Endothelial cell of umbilical vein (primary cell): ENCODE measurements at regions not wholly inside any gene's neighbourhood (a gene's known extent, or its start where the extent isn't known, plus 50 kb on each side); places are given as distances from the start of the nearest gene placed in this dataset.

ENCODE experiments used
- BruUV-seq: library from RNA; stranded (reverse); fragments of 400-500 nt; replicated peaks from 2 replicates; lab custom pipeline; 2021; lab: Mats Ljungman, UMichigan
- CTCF ChIA-PET: fragments of 300-600, 350-600 bp; sonication (Branson Sonifier 250); formaldehyde crosslinking; loops from one replicate; lab custom pipeline; 2021; ENCODE audit warnings: antibody characterized with exemption, inconsistent platforms; lab: Charles Lee
- POLR2A ChIA-PET: fragments of 300-600, 350-600 bp; sonication (Branson Sonifier 250); formaldehyde crosslinking; loops from one replicate; lab custom pipeline; 2021; ENCODE audit warnings: antibody characterized with exemption, inconsistent platforms; lab: Charles Lee
- DNase-seq: peaks from one replicate; pipeline ENCODE4 v3.0.0-alpha.2; 2011; ENCODE audit warnings: low read depth, low spot score
- FAIRE-seq: peaks from 2 replicates; lab custom pipeline; 2011; peaks lifted over from hg19 to GRCh38; lab: Jason Lieb, UNC
- H2AFZ ChIP-seq: 2 replicates; pipeline ENCODE4 v1.6.0; 2012; ENCODE audit warnings: low read depth, low read length, control low read depth, inconsistent platforms
- H3K27ac ChIP-seq: 2 replicates; pipeline ENCODE4 v1.5.1; 2011; ENCODE audit warnings: low read depth, mild to moderate bottlenecking, control low read depth, low read length, moderate library complexity; ENCODE audit not compliant: insufficient read depth
- H3K27me3 ChIP-seq, 2 experiments: 2 replicates each; pipeline versions ENCODE4 v1.6.0 to v1.6.1; 2011; ENCODE audit warnings: low read length in 2 of 2, mixed read lengths in 1 of 2; ENCODE audit not compliant: control insufficient read depth in 2 of 2, insufficient read depth in 2 of 2
- H3K36me3 ChIP-seq, 2 experiments: 2 replicates in 1 of 2; 3 replicates in 1 of 2; pipeline ENCODE4 v1.5.1; 2011; ENCODE audit warnings: low read length in 2 of 2, mild to moderate bottlenecking in 1 of 2, moderate library complexity in 1 of 2; ENCODE audit not compliant: control insufficient read depth in 2 of 2, insufficient read depth in 2 of 2; ENCODE audit errors: extremely low read depth in 1 of 2
- H3K4me1 ChIP-seq: 3 replicates; pipeline ENCODE4 v1.5.1; 2011; ENCODE audit warnings: mild to moderate bottlenecking, low read length; ENCODE audit not compliant: control insufficient read depth, insufficient read depth; ENCODE audit errors: extremely low read depth
- H3K4me2 ChIP-seq: 2 replicates; pipeline ENCODE4 v1.6.1; 2011; ENCODE audit warnings: low read length, control low read depth, mixed read lengths; ENCODE audit not compliant: insufficient read depth
- H3K4me3 ChIP-seq, 3 experiments: fragments of 200-600 bp in 1 of 3; sonication (generic), shearing (Covaris generic) in 1 of 3; replicated peaks in 1 of 3; 2 replicates each; pipeline ENCODE4 v1.5.1; 2011 to 2016; ENCODE audit warnings: control low read depth in 3 of 3, low read length in 3 of 3, mild to moderate bottlenecking in 2 of 3, inconsistent platforms in 1 of 3, low read depth in 1 of 3, moderate library complexity in 1 of 3; ENCODE audit not compliant: insufficient read depth in 1 of 3
- H3K79me2 ChIP-seq: 2 replicates; pipeline ENCODE4 v1.6.0; 2012; ENCODE audit warnings: low read length, inconsistent platforms; ENCODE audit not compliant: control insufficient read depth, insufficient read depth
- H3K9ac ChIP-seq: replicated peaks from 2 replicates; pipeline ENCODE3; 2011; ENCODE audit warnings: low read length, control low read depth; ENCODE audit not compliant: insufficient read depth; ENCODE audit errors: extremely low read depth
- H3K9me1 ChIP-seq: replicated peaks from 3 replicates; pipeline ENCODE4 v1.6.0; 2011; ENCODE audit warnings: mild to moderate bottlenecking, low read length; ENCODE audit not compliant: control insufficient read depth, insufficient read depth; ENCODE audit errors: extremely low read depth
- H3K9me3 ChIP-seq: replicated peaks from 2 replicates; pipeline ENCODE4 v1.5.1; 2012; ENCODE audit warnings: low read length, inconsistent platforms; ENCODE audit not compliant: control insufficient read depth, insufficient read depth
- H4K20me1 ChIP-seq: replicated peaks from 2 replicates; pipeline ENCODE3; 2011; ENCODE audit warnings: mild to moderate bottlenecking, low read length; ENCODE audit not compliant: control insufficient read depth, insufficient read depth; ENCODE audit errors: extremely low read depth
- EZH2 ChIP-seq: IDR thresholded peaks from 2 replicates; pipeline ENCODE4 v1.6.1; 2012; ENCODE audit warnings: borderline replicate concordance, low read depth, mild to moderate bottlenecking, moderate library complexity, low read length, inconsistent platforms; ENCODE audit not compliant: severe bottlenecking
- FOS ChIP-seq: IDR thresholded peaks from 2 replicates; pipeline ENCODE4 v1.6.1; 2011; ENCODE audit warnings: mild to moderate bottlenecking, low read length, moderate library complexity, borderline replicate concordance; ENCODE audit not compliant: insufficient read depth
- GATA2 ChIP-seq: IDR thresholded peaks from 2 replicates; pipeline ENCODE4 v1.7.0; 2011; ENCODE audit warnings: low read depth, mild to moderate bottlenecking, moderate library complexity, mixed read lengths, low read length; ENCODE audit not compliant: insufficient read length, insufficient read depth
- JUN ChIP-seq: IDR thresholded peaks from 2 replicates; pipeline ENCODE4 v1.6.1; 2011; ENCODE audit warnings: borderline replicate concordance, low read depth; ENCODE audit not compliant: insufficient read length, insufficient read depth
- MYC ChIP-seq: IDR thresholded peaks from one replicate; pipeline ENCODE4 v1.6.1; 2011; ENCODE audit warnings: mild to moderate bottlenecking, low read depth, low read length
- POLR2A ChIP-seq: IDR thresholded peaks from 2 replicates; pipeline ENCODE4 v1.6.1; 2012; ENCODE audit warnings: low read depth, mild to moderate bottlenecking, control low read depth, low read length
- POLR2AphosphoS5 ChIP-seq: IDR thresholded peaks from 2 replicates; pipeline ENCODE4 v1.6.1; 2012; ENCODE audit warnings: low read depth, mild to moderate bottlenecking, control low read depth, low read length, moderate library complexity; ENCODE audit not compliant: insufficient read depth
- dilution Hi-C: fragments of 300-500 bp; cut with MboI; formaldehyde crosslinking; loops from one replicate; pipeline ENCODE4 v1.15.0; 2019; ENCODE audit warnings: low sequenced_read_pairs; ENCODE audit not compliant: extremely low pct_ligation_motif_present
- intact Hi-C: fragments of 100-400 bp; cut with micrococcal nuclease; formaldehyde crosslinking; loops from one replicate; pipeline ENCODE4 v1.10.0; 2022
- TF ChIP-seq, protein P1 (sequence below): IDR thresholded peaks from 2 replicates; pipeline ENCODE4 v1.6.1; 2011; ENCODE audit not compliant: insufficient read depth, insufficient read length
- TF ChIP-seq, protein P2 (sequence below), 2 donors: IDR thresholded peaks; 1 replicate in 1 of 2; 2 replicates in 1 of 2; pipeline ENCODE4 v1.5.1; 2011; ENCODE audit warnings: low read length in 2 of 2, mild to moderate bottlenecking in 2 of 2, moderate library complexity in 2 of 2, control low read depth in 1 of 2, inconsistent platforms in 1 of 2, low read depth in 1 of 2; ENCODE audit not compliant: insufficient read depth in 1 of 2; ENCODE audit errors: extremely low read depth in 1 of 2

DNA sequence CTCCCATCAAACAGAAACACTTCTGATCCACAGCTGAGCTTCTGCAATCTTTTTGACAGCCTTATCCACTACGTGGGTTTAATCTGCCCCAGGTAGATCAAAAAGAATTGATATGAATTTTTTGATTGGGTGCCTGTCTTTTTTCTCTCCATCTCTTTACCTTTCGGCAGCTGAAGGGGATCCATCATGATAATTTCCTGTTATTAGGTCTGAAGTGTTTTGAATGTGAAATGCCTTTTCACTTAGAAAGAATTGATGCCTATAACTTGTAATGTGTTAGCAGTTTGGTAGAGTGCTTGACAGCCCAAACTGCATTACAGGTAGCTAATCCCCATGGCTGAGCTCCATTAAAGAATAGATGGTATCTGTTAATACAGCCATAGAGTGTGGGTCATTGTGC, 745.4 kb downstream of the TLR4 start:
- DNase-seq (no peak), FAIRE-seq (no peak)
- no peak overlapping the region for H3K9ac ChIP-seq
- no peaks in the 10 kb centered on the region for H3K27me3 ChIP-seq
- no peak overlapping the region for H3K4me2 ChIP-seq
- intact Hi-C loops: no loop called here
- TF ChIP-seq MYC: no peak
- TF ChIP-seq, protein P1, sequence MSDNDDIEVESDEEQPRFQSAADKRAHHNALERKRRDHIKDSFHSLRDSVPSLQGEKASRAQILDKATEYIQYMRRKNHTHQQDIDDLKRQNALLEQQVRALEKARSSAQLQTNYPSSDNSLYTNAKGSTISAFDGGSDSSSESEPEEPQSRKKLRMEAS: no peak
- TF ChIP-seq JUN: no peak
- TF ChIP-seq GATA2: no peak
- no peak for TF ChIP-seq POLR2AphosphoS5
- TF ChIP-seq, protein P2, sequence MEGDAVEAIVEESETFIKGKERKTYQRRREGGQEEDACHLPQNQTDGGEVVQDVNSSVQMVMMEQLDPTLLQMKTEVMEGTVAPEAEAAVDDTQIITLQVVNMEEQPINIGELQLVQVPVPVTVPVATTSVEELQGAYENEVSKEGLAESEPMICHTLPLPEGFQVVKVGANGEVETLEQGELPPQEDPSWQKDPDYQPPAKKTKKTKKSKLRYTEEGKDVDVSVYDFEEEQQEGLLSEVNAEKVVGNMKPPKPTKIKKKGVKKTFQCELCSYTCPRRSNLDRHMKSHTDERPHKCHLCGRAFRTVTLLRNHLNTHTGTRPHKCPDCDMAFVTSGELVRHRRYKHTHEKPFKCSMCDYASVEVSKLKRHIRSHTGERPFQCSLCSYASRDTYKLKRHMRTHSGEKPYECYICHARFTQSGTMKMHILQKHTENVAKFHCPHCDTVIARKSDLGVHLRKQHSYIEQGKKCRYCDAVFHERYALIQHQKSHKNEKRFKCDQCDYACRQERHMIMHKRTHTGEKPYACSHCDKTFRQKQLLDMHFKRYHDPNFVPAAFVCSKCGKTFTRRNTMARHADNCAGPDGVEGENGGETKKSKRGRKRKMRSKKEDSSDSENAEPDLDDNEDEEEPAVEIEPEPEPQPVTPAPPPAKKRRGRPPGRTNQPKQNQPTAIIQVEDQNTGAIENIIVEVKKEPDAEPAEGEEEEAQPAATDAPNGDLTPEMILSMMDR (IDR thresholded peaks at IDR 0.05; ENCODE audit: extremely low read depth in 1 of 2, insufficient read depth in 1 of 2, low read depth in 1 of 2, low read length in 2 of 2): no peak
- no peak for TF ChIP-seq EZH2
- no peak for TF ChIP-seq FOS
- no peak for TF ChIP-seq POLR2A
- no peak overlapping the region for H3K4me3 ChIP-seq
- no peaks in the 10 kb centered on the region for H3K79me2 ChIP-seq
- BruUV-seq: no TSS peak
- no peaks in the 10 kb centered on the region for H3K4me1 ChIP-seq
- H3K9me3 ChIP-seq: no peaks in the 10 kb centered on the region
- dilution Hi-C loops: no loop called here
- ChIA-PET POLR2A (no interaction called here), CTCF (no interaction called here)
- no peak overlapping the region for H2AFZ ChIP-seq
- H4K20me1 ChIP-seq: no peaks in the 10 kb centered on the region
- H3K36me3 ChIP-seq: no peaks in the 10 kb centered on the region
- H3K9me1 ChIP-seq: no peaks in the 10 kb centered on the region
- H3K27ac ChIP-seq: no peak overlapping the region
